Osteoblast (primary cell): ENCODE measurements at regions not wholly inside any gene's neighbourhood (a gene's known extent, or its start where the extent isn't known, plus 50 kb on each side); places are given as distances from the start of the nearest gene placed in this dataset.
A peak's percentile ranks its signal among the peaks of the same experiment; 100 is the strongest.

Experiments used
- DNase-seq: peaks from one replicate; pipeline ENCODE4 v3.0.0; 2011; ENCODE audit warnings: low spot score, mixed read lengths; ENCODE audit not compliant: insufficient read length; ENCODE audit errors: missing footprints
- H2AFZ ChIP-seq: 2 replicates; pipeline ENCODE4 v1.6.0; 2011; ENCODE audit warnings: mild to moderate bottlenecking, low read length
- H3K27ac ChIP-seq: 2 replicates; pipeline ENCODE4 v1.5.1; 2011; ENCODE audit warnings: mild to moderate bottlenecking, low read depth, low read length, moderate library complexity
- H3K27me3 ChIP-seq: 2 replicates; pipeline ENCODE4 v1.6.0; 2012; ENCODE audit warnings: mild to moderate bottlenecking, control low read depth, inconsistent platforms, low read length, moderate library complexity; ENCODE audit not compliant: insufficient read depth
- H3K36me3 ChIP-seq: 2 replicates; pipeline ENCODE4 v1.5.1; 2011; ENCODE audit warnings: mild to moderate bottlenecking, low read length, control low read depth, moderate library complexity; ENCODE audit not compliant: insufficient read depth
- H3K4me1 ChIP-seq: 2 replicates; pipeline ENCODE4 v1.5.1; 2011; ENCODE audit warnings: mild to moderate bottlenecking, low read length, control low read depth, moderate library complexity; ENCODE audit not compliant: insufficient read depth
- H3K4me2 ChIP-seq: 2 replicates; pipeline ENCODE4 v1.6.0; 2011; ENCODE audit warnings: mild to moderate bottlenecking, low read length; ENCODE audit not compliant: insufficient read depth
- H3K4me3 ChIP-seq: fragments of 200-600 bp; sonication (generic); 3 replicates; pipeline ENCODE4 v1.5.1; 2012; ENCODE audit warnings: mild to moderate bottlenecking, low read length, inconsistent platforms; ENCODE audit not compliant: insufficient read depth
- H3K79me2 ChIP-seq: 2 replicates; pipeline ENCODE4 v1.6.0; 2012; ENCODE audit warnings: mild to moderate bottlenecking, low read length, control low read depth, inconsistent platforms; ENCODE audit not compliant: insufficient read depth
- H3K9me3 ChIP-seq: 2 replicates; pipeline ENCODE4 v1.5.1; 2011; ENCODE audit warnings: low read depth, low read length, control low read depth
- H4K20me1 ChIP-seq: 2 replicates; pipeline ENCODE4 v1.6.0; 2012; ENCODE audit warnings: mild to moderate bottlenecking, low read length, control low read depth; ENCODE audit not compliant: insufficient read depth
- CTCF ChIP-seq: IDR thresholded peaks from 2 replicates; pipeline ENCODE4 v1.5.1; 2011; ENCODE audit warnings: mild to moderate bottlenecking, low read depth, low read length, moderate library complexity; ENCODE audit errors: extremely low read depth

GRCh38 chr13:48773531-48774275, 120.0 kb downstream of the CYSLTR2 start:
- peaks cover 19% of the 10 kb centered on the region for H3K4me1 ChIP-seq
- DNase-seq, result no peak
- H4K20me1 ChIP-seq, result no peaks in the 10 kb centered on the region
- H3K9me3 ChIP-seq, result no peaks in the 10 kb centered on the region
- no peaks in the 10 kb centered on the region for H3K79me2 ChIP-seq
- H3K4me2 ChIP-seq, result no peak overlapping the region
- no peak overlapping the region for H2AFZ ChIP-seq
- no peak overlapping the region for H3K27ac ChIP-seq
- no peaks in the 10 kb centered on the region for H3K27me3 ChIP-seq
- H3K4me3 ChIP-seq, result no peak overlapping the region
- TF ChIP-seq CTCF, result no peak
- H3K36me3 ChIP-seq, result no peaks in the 10 kb centered on the region

GRCh38 chr13:48775285-48775684, 121.6 kb downstream of the CYSLTR2 start:
- DNase-seq, result no peak
- no peaks in the 10 kb centered on the region for H3K27me3 ChIP-seq
- H3K27ac ChIP-seq, result peak overlapping the region; percentile 78
- peaks cover 1% of the 10 kb centered on the region for H3K9me3 ChIP-seq
- H3K4me1 ChIP-seq, result peaks cover 19% of the 10 kb centered on the region
- no peak overlapping the region for H2AFZ ChIP-seq
- H4K20me1 ChIP-seq, result no peaks in the 10 kb centered on the region
- no peaks in the 10 kb centered on the region for H3K36me3 ChIP-seq
- no peak overlapping the region for H3K4me3 ChIP-seq
- peak overlapping the region; percentile 68 for H3K4me2 ChIP-seq
- TF ChIP-seq CTCF, result no peak
- no peaks in the 10 kb centered on the region for H3K79me2 ChIP-seq

- H3K4me1 ChIP-seq, result peaks cover 19% of the 10 kb centered on the region
- peak overlapping the region; percentile 68 for H3K4me2 ChIP-seq
- H3K79me2 ChIP-seq, result no peaks in the 10 kb centered on the region
- TF ChIP-seq CTCF, result no peak
- no peaks in the 10 kb centered on the region for H4K20me1 ChIP-seq
- H3K27ac ChIP-seq, result peak overlapping the region; percentile 78
- H3K4me3 ChIP-seq, result peak overlapping the region; percentile 12
- no peak overlapping the region for H2AFZ ChIP-seq
- peaks cover 1% of the 10 kb centered on the region for H3K9me3 ChIP-seq
- DNase-seq, result no peak
- H3K36me3 ChIP-seq, result no peaks in the 10 kb centered on the region
- no peaks in the 10 kb centered on the region for H3K27me3 ChIP-seq
Observed at GRCh38 chr13:48775804-48776203, 122.1 kb downstream of the CYSLTR2 start.

- H4K20me1 ChIP-seq, result no peaks in the 10 kb centered on the region
- no peak overlapping the region for H3K4me3 ChIP-seq
- TF ChIP-seq CTCF, result no peak
- peaks cover 1% of the 10 kb centered on the region for H3K9me3 ChIP-seq
- no peak for DNase-seq
- peaks cover 19% of the 10 kb centered on the region for H3K4me1 ChIP-seq
- peak overlapping the region; percentile 78 for H3K27ac ChIP-seq
- H3K36me3 ChIP-seq, result no peaks in the 10 kb centered on the region
- H3K79me2 ChIP-seq, result no peaks in the 10 kb centered on the region
- no peaks in the 10 kb centered on the region for H3K27me3 ChIP-seq
- no peak overlapping the region for H2AFZ ChIP-seq
- H3K4me2 ChIP-seq, result peak overlapping the region; percentile 68
Observed at GRCh38 chr13:48776401-48776800, 122.7 kb downstream of the CYSLTR2 start.
